Breast epithelium (tissue), 3 donors: ENCODE measurements at regions not wholly inside any gene's neighbourhood (a gene's known extent, or its start where the extent isn't known, plus 50 kb on each side); places are given as distances from the start of the nearest gene placed in this dataset.

Source experiments
- CTCF ChIP-seq, 3 donors: fragments of 450-650 bp; IDR thresholded peaks; one replicate each; pipeline ENCODE4 v1.5.1; 2016 to 2017; ENCODE audit warnings: antibody characterized with exemption in 3 of 3, mild to moderate bottlenecking in 3 of 3, moderate library complexity in 3 of 3
- POLR2A ChIP-seq: fragments of 450-650 bp; IDR thresholded peaks from one replicate; pipeline ENCODE4 v1.6.1; 2016; ENCODE audit warnings: antibody characterized with exemption, mild to moderate bottlenecking, moderate library complexity

- TF ChIP-seq CTCF (IDR thresholded peaks at IDR 0.05) (no peak), POLR2A (no peak)
Observed at GRCh38 chr22:27283714-27284113, 517.8 kb downstream of the MN1 start.
